ENCODE measurements at regions not wholly inside any gene's neighbourhood (a gene's known extent, or its start where the extent isn't known, plus 50 kb on each side); places are given as distances from the start of the nearest gene placed in this dataset.

DNA sequence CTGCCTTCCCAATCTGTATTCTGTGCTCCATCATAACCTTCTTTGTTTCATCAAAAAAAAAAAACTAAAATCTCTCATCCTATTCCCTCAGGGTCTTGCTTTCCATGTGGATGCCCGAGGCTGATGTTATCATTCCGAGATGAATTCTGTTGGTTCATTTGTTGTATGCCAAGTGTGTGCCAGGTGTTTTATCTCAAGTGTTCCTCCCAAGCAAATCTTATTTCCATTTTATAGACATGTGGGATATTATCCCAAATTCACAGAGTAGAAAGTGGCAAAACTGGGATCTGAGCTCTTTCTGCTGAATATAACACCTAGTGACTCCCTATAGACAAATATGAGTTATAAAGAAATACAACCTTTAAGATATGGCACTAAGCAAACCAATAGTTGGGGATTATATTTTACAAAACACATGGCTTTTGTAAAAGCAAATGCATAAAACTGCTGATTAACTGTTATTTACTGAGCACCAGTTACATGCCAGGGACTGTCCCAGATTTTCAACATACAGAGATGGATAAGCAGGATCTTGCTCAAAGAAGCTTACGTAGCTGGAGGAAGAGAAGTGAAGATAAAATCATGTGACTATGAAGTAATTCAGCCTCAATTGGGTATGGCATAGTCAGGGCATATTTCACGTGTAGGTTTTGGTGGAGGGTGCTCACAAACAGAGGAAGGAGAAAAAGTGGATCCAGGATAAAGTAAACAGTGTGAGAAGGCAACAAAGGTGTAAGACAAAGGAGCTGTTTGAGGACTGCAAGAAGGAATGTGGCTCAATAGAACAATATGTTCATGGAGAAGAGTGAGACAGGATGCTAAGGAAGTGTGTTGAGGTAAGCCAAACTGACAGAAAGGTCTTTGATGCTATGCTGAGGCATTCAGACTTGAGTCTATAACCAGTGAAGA lies 143.3 kb upstream of the ADAMTSL1 start:
- ChIA-PET POLR2A (no interaction called here), CTCF (no interaction called here)
- TF ChIP-seq, protein P1, sequence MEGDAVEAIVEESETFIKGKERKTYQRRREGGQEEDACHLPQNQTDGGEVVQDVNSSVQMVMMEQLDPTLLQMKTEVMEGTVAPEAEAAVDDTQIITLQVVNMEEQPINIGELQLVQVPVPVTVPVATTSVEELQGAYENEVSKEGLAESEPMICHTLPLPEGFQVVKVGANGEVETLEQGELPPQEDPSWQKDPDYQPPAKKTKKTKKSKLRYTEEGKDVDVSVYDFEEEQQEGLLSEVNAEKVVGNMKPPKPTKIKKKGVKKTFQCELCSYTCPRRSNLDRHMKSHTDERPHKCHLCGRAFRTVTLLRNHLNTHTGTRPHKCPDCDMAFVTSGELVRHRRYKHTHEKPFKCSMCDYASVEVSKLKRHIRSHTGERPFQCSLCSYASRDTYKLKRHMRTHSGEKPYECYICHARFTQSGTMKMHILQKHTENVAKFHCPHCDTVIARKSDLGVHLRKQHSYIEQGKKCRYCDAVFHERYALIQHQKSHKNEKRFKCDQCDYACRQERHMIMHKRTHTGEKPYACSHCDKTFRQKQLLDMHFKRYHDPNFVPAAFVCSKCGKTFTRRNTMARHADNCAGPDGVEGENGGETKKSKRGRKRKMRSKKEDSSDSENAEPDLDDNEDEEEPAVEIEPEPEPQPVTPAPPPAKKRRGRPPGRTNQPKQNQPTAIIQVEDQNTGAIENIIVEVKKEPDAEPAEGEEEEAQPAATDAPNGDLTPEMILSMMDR (IDR thresholded peaks at IDR 0.05; ENCODE audit: insufficient read depth in 1 of 2, low read depth in 1 of 2, low read length in 1 of 2, severe bottlenecking in 1 of 2, unreplicated experiment in 1 of 2): no peak
- no peaks in the 10 kb centered on the region for H3K4me1 Mint-ChIP-seq (ENCODE audit: low read depth, unreplicated experiment)
- no peak overlapping the region for H3K4me3 Mint-ChIP-seq (ENCODE audit: unreplicated experiment)
- H3K36me3 Mint-ChIP-seq (ENCODE audit: insufficient read depth, unreplicated experiment): no peaks in the 10 kb centered on the region
- no peak overlapping the region for H3K27ac Mint-ChIP-seq (ENCODE audit: unreplicated experiment)
- H3K9me3 ChIP-seq: no peaks in the 10 kb centered on the region
- BruUV-seq (replicated peaks): no TSS peak
- no peaks in the 10 kb centered on the region for H3K9me3 Mint-ChIP-seq (ENCODE audit: unreplicated experiment)
- peaks cover 4% of the 10 kb centered on the region for H3K27me3 Mint-ChIP-seq (ENCODE audit: insufficient read depth, unreplicated experiment)
- DNase-seq: no peak
- H3K4me3 ChIP-seq (ENCODE audit: low read depth, low read length): no peak overlapping the region
- no peaks in the 10 kb centered on the region for H3K4me1 ChIP-seq
- intact Hi-C loops (cut with micrococcal nuclease; ENCODE audit: unreplicated experiment): no loop called here
- H3K27me3 ChIP-seq (replicated peaks; ENCODE audit: control insufficient read depth, insufficient read depth, low read length): no peaks in the 10 kb centered on the region
- no peaks in the 10 kb centered on the region for H3K36me3 ChIP-seq (ENCODE audit: control insufficient read depth, insufficient read depth, low read length)

DNA sequence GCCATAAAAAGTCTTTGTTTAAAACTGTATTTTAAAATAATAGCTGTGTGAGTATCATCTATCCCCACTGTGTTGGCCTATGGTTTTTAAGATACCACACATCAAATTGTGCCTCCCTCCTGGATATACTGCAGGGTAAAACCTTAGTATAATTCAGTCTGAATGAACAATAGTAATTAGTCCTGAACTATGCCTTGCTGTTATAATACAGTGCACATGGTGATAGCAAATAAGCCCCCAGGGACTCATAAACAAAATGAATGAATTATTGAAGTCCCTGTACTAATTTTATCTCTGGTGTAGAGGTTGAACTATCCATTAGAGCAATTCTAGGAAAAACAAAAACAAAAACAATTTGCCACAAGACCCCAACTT lies 142.7 kb upstream of the ADAMTSL1 start:
- peaks cover 4% of the 10 kb centered on the region for H3K27me3 Mint-ChIP-seq (ENCODE audit: insufficient read depth, unreplicated experiment)
- CTCF ChIA-PET: no interaction called here
- DNase-seq: no peak
- no peaks in the 10 kb centered on the region for H3K9me3 ChIP-seq
- H3K27me3 ChIP-seq (replicated peaks; ENCODE audit: control insufficient read depth, insufficient read depth, low read length): no peaks in the 10 kb centered on the region
- TF ChIP-seq, protein P1 (IDR thresholded peaks at IDR 0.05; ENCODE audit: insufficient read depth in 1 of 2, low read depth in 1 of 2, low read length in 1 of 2, severe bottlenecking in 1 of 2, unreplicated experiment in 1 of 2): no peak
- no peaks in the 10 kb centered on the region for H3K4me1 Mint-ChIP-seq (ENCODE audit: low read depth, unreplicated experiment)
- H3K36me3 Mint-ChIP-seq (ENCODE audit: insufficient read depth, unreplicated experiment): no peaks in the 10 kb centered on the region
- H3K4me1 ChIP-seq: no peaks in the 10 kb centered on the region
- no peak overlapping the region for H3K4me3 Mint-ChIP-seq (ENCODE audit: unreplicated experiment)
- H3K4me3 ChIP-seq (ENCODE audit: low read depth, low read length): no peak overlapping the region
- BruUV-seq (replicated peaks): no TSS peak
- H3K27ac Mint-ChIP-seq (ENCODE audit: unreplicated experiment): no peak overlapping the region
- intact Hi-C loops (cut with micrococcal nuclease; ENCODE audit: unreplicated experiment): no loop called here
- H3K9me3 Mint-ChIP-seq (ENCODE audit: unreplicated experiment): no peaks in the 10 kb centered on the region
- POLR2A ChIA-PET: no interaction called here
- no peaks in the 10 kb centered on the region for H3K36me3 ChIP-seq (ENCODE audit: control insufficient read depth, insufficient read depth, low read length)

DNA sequence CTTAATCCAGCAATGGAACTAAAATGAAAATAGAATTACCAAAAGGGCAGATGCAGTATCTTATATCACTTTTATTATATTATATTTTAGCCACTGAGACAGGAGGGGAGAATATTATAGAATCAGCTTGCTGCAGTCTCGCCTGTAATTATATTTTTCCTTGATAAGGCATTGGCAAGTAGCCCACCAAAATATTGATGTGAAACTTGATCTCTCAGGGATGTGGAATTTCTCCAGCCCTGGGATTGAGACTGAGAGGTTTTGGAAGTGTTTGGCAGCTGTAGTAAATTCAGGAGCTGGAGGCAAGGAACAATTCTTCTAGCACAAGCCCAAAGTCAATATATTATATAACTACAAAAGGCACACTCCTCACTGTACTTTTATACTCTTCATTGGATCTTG lies 142.1 kb upstream of the ADAMTSL1 start:
- POLR2A ChIA-PET: no interaction called here

More for the DNA sequence above, 142.1 kb upstream of the ADAMTSL1 start:
- no peak for DNase-seq
- Histone ChIP-seq H3K4me3 (ENCODE audit: low read depth, low read length) (no peak overlapping the region), H3K36me3 (ENCODE audit: control insufficient read depth, insufficient read depth, low read length) (no peaks in the 10 kb centered on the region), H3K9me3 (no peaks in the 10 kb centered on the region), H3K27me3 (replicated peaks; ENCODE audit: control insufficient read depth, insufficient read depth, low read length) (no peaks in the 10 kb centered on the region), H3K4me1 (no peaks in the 10 kb centered on the region)
- Mint-ChIP-seq H3K4me1 (ENCODE audit: low read depth, unreplicated experiment) (no peaks in the 10 kb centered on the region), H3K27ac (ENCODE audit: unreplicated experiment) (no peak overlapping the region), H3K9me3 (ENCODE audit: unreplicated experiment) (no peaks in the 10 kb centered on the region), H3K27me3 (ENCODE audit: insufficient read depth, unreplicated experiment) (peaks cover 4% of the 10 kb centered on the region), H3K36me3 (ENCODE audit: insufficient read depth, unreplicated experiment) (no peaks in the 10 kb centered on the region), H3K4me3 (ENCODE audit: unreplicated experiment) (no peak overlapping the region)
- intact Hi-C loops (cut with micrococcal nuclease; ENCODE audit: unreplicated experiment): no loop called here
- CTCF ChIA-PET: no interaction called here
- no TSS peak for BruUV-seq (replicated peaks)
- TF ChIP-seq, protein P1 (IDR thresholded peaks at IDR 0.05; ENCODE audit: insufficient read depth in 1 of 2, low read depth in 1 of 2, low read length in 1 of 2, severe bottlenecking in 1 of 2, unreplicated experiment in 1 of 2): no peak
